ENCODE measurements at regions not wholly inside any gene's neighbourhood (a gene's known extent, or its start where the extent isn't known, plus 50 kb on each side); places are given as distances from the start of the nearest gene placed in this dataset.

GRCh38 chr17:30605523-30605922 is 128.3 kb downstream of the GOSR1 start:
- TF ChIP-seq CTCF (IDR thresholded peaks at IDR 0.05; ENCODE audit: insufficient read depth, low read length): no peak
- TF ChIP-seq POLR2AphosphoS5 (IDR thresholded peaks at IDR 0.05; ENCODE audit: low read depth): no peak
- TF ChIP-seq REST (IDR thresholded peaks at IDR 0.05; ENCODE audit: insufficient replicate concordance, low read depth): no peak
- TF ChIP-seq GABPA (IDR thresholded peaks at IDR 0.05; ENCODE audit: low read depth): no peak
